ENCODE measurements at regions not wholly inside any gene's neighbourhood (a gene's known extent, or its start where the extent isn't known, plus 50 kb on each side); places are given as distances from the start of the nearest gene placed in this dataset.

DNA sequence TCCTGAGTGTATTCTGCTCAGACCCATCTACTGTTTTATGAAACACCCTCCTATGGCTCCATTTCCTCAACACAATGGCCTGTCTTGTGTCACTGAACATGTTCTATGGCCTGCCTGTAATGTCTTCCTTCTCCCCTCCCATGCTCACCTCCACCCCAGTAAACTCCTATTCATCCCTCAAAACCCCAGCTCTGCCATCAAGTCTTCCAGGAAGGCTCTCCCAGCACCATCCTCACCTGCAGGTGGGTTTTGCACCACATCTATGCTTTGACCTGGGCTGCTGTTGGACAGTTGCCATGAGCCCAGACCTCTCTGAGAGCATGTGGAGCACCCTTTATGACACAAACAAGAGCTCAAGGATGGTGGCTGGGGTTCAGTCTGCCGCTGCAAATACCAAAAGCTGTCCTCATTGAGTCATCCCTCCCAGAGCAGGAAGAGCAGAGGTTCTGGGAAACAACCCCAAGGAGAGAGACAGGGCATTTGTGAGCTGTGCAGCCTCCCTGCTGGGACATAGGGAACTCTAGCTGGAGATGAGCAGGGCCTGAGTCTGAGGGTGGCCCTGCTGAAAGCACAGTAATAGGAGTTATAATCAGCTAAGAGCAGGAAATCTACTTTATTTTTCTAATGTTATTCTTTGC lies 93.8 kb upstream of the CD93 start:
- Mint-ChIP-seq H3K4me1 (no peaks in the 10 kb centered on the region), H3K9me3 (ENCODE audit: insufficient read depth) (peaks cover 4% of the 10 kb centered on the region), H3K27me3 (peaks cover 13% of the 10 kb centered on the region), H3K27ac (no peak overlapping the region), H3K4me3 (no peak overlapping the region)
- H3K9ac ChIP-seq (ENCODE audit: low read length): no peak overlapping the region
- ChIA-PET CTCF (no interaction called here), POLR2A (no interaction called here)
- TF ChIP-seq EZH2 (IDR thresholded peaks at IDR 0.05; ENCODE audit: borderline replicate concordance, insufficient read depth, low read depth, low read length, poor library complexity, severe bottlenecking): no peak
- TF ChIP-seq, protein P1, sequence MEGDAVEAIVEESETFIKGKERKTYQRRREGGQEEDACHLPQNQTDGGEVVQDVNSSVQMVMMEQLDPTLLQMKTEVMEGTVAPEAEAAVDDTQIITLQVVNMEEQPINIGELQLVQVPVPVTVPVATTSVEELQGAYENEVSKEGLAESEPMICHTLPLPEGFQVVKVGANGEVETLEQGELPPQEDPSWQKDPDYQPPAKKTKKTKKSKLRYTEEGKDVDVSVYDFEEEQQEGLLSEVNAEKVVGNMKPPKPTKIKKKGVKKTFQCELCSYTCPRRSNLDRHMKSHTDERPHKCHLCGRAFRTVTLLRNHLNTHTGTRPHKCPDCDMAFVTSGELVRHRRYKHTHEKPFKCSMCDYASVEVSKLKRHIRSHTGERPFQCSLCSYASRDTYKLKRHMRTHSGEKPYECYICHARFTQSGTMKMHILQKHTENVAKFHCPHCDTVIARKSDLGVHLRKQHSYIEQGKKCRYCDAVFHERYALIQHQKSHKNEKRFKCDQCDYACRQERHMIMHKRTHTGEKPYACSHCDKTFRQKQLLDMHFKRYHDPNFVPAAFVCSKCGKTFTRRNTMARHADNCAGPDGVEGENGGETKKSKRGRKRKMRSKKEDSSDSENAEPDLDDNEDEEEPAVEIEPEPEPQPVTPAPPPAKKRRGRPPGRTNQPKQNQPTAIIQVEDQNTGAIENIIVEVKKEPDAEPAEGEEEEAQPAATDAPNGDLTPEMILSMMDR (IDR thresholded peaks at IDR 0.05): no peak
- no peak overlapping the region for H3K4me2 ChIP-seq (replicated peaks; ENCODE audit: low read depth, low read length, poor library complexity, severe bottlenecking)
- H3K9me3 ChIP-seq (ENCODE audit: control extremely low read depth in 1 of 3, control insufficient read depth in 2 of 3, insufficient read depth in 1 of 3, low read length in 2 of 3): peaks cover 0 to 3% (median 0%) of the 10 kb centered on the region in 3 donors
- WGBS (ENCODE audit: insufficient coverage): 100% methylated on average over 1 of the region's 1 CpG
- ATAC-seq (ENCODE audit: low read depth): no peak
- no peaks in the 10 kb centered on the region for H3K79me2 ChIP-seq (ENCODE audit: control insufficient read depth, insufficient read depth, low read length)
- intact Hi-C loops (cut with micrococcal nuclease): no loop called here
- H2AFZ ChIP-seq (ENCODE audit: insufficient read depth, low read depth, low read length, poor library complexity, severe bottlenecking): no peak overlapping the region
- no peaks in the 10 kb centered on the region for H4K20me1 ChIP-seq (ENCODE audit: control insufficient read depth, insufficient read depth, low read length, poor library complexity, severe bottlenecking)
- no peaks in the 10 kb centered on the region for H3K27me3 ChIP-seq (replicated peaks in 1 of 4; ENCODE audit: control extremely low read depth in 1 of 4, control insufficient read depth in 3 of 4, insufficient read depth in 4 of 4, low read length in 3 of 4)
- H3K27ac ChIP-seq (ENCODE audit: low read length in 2 of 2): no peak overlapping the region
- no peak for DNase-seq
- H3K4me3 ChIP-seq (ENCODE audit: control extremely low read depth in 1 of 5, extremely low read depth in 1 of 5, insufficient read depth in 1 of 5, low read depth in 2 of 5, low read length in 4 of 5): no peak overlapping the region
- H3K4me1 ChIP-seq (ENCODE audit: control insufficient read depth in 2 of 2, insufficient read depth in 2 of 2, low read length in 2 of 2): no peaks in the 10 kb centered on the region
- no peaks in the 10 kb centered on the region for H3K36me3 ChIP-seq (replicated peaks in 1 of 2; ENCODE audit: control extremely low read depth in 1 of 2, control insufficient read depth in 1 of 2, extremely low read depth in 1 of 2, insufficient read depth in 2 of 2, low read length in 1 of 2)

DNA sequence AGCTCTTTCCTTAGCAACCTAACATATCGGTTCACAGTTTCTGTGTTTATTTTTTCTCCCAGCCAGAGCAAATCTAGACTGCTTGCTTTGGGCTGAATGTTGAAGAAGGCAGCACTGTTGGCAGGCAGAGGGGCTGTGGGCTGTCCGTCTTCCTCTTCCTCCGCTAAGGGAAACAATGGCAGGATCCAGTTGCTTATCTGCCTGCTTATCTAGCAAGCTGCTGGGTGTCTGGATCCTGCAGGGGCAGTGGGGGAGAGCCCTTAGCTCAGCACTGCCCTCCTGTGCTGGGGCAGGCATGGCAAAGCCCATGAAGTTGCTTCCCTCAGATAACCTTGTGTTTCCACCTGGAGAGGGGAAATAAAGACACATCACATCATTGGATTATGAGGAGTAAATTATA lies 92.7 kb upstream of the CD93 start:
- H3K27me3 ChIP-seq (replicated peaks in 1 of 4; ENCODE audit: control extremely low read depth in 1 of 4, control insufficient read depth in 3 of 4, insufficient read depth in 4 of 4, low read length in 3 of 4): no peaks in the 10 kb centered on the region
- no peak overlapping the region for H3K9ac ChIP-seq (ENCODE audit: low read length)
- ATAC-seq (ENCODE audit: low read depth) (no peak), DNase-seq (no peak)
- H3K36me3 ChIP-seq (replicated peaks in 1 of 2; ENCODE audit: control extremely low read depth in 1 of 2, control insufficient read depth in 1 of 2, extremely low read depth in 1 of 2, insufficient read depth in 2 of 2, low read length in 1 of 2): no peaks in the 10 kb centered on the region
- H3K4me1 Mint-ChIP-seq: no peaks in the 10 kb centered on the region
- H3K4me2 ChIP-seq (replicated peaks; ENCODE audit: low read depth, low read length, poor library complexity, severe bottlenecking): no peak overlapping the region
- CTCF ChIA-PET: no interaction called here
- no peaks in the 10 kb centered on the region for H3K79me2 ChIP-seq (ENCODE audit: control insufficient read depth, insufficient read depth, low read length)
- H2AFZ ChIP-seq (ENCODE audit: insufficient read depth, low read depth, low read length, poor library complexity, severe bottlenecking): no peak overlapping the region
- 23% methylated on average over 2 of the region's 3 CpGs for WGBS (ENCODE audit: insufficient coverage)
- intact Hi-C loops (cut with micrococcal nuclease): no loop called here
- no peaks in the 10 kb centered on the region for H3K4me1 ChIP-seq (ENCODE audit: control insufficient read depth in 2 of 2, insufficient read depth in 2 of 2, low read length in 2 of 2)
- peaks cover 0 to 3% (median 0%) of the 10 kb centered on the region in 3 donors for H3K9me3 ChIP-seq (ENCODE audit: control extremely low read depth in 1 of 3, control insufficient read depth in 2 of 3, insufficient read depth in 1 of 3, low read length in 2 of 3)
- H3K27ac ChIP-seq (ENCODE audit: low read length in 2 of 2): no peak overlapping the region
- TF ChIP-seq, protein P1 (IDR thresholded peaks at IDR 0.05): no peak
- TF ChIP-seq EZH2 (IDR thresholded peaks at IDR 0.05; ENCODE audit: borderline replicate concordance, insufficient read depth, low read depth, low read length, poor library complexity, severe bottlenecking): no peak
- peaks cover 8% of the 10 kb centered on the region for H3K27me3 Mint-ChIP-seq
- H3K9me3 Mint-ChIP-seq (ENCODE audit: insufficient read depth): peaks cover 4% of the 10 kb centered on the region
- no peak overlapping the region for H3K4me3 Mint-ChIP-seq
- POLR2A ChIA-PET: no interaction called here
- H3K4me3 ChIP-seq (ENCODE audit: control extremely low read depth in 1 of 5, extremely low read depth in 1 of 5, insufficient read depth in 1 of 5, low read depth in 2 of 5, low read length in 4 of 5): no peak overlapping the region
- no peak overlapping the region for H3K27ac Mint-ChIP-seq
- H4K20me1 ChIP-seq (ENCODE audit: control insufficient read depth, insufficient read depth, low read length, poor library complexity, severe bottlenecking): no peaks in the 10 kb centered on the region
